Retinal pigment epithelial cell (primary cell): ENCODE measurements at regions not wholly inside any gene's neighbourhood (a gene's known extent, or its start where the extent isn't known, plus 50 kb on each side); places are given as distances from the start of the nearest gene placed in this dataset.

Experiments
- DNase-seq: peaks from one replicate; pipeline ENCODE4 v3.0.0-alpha.2; 2010; ENCODE audit warnings: low read depth
- H3K4me3 ChIP-seq: 2 replicates; pipeline ENCODE4 v1.5.1; 2011; ENCODE audit warnings: mild to moderate bottlenecking, low read length, control low read depth, moderate library complexity
- CTCF ChIP-seq: conservative IDR thresholded peaks from 2 replicates; pipeline ENCODE4 v1.5.1; 2011; ENCODE audit warnings: low read depth, low read length, control low read depth, inconsistent platforms

- no peak for TF ChIP-seq CTCF
Observed at GRCh38 chr18:61949946-61950345, 57.1 kb upstream of the RNF152 start.

GRCh38 chr18:61948846-61949438 lies 56.1 kb upstream of the RNF152 start:
- no peak overlapping the region for H3K4me3 ChIP-seq
- DNase-seq: no peak
- no peak for TF ChIP-seq CTCF

More at GRCh38 chr18:61949946-61950345, 57.1 kb upstream of the RNF152 start:
- H3K4me3 ChIP-seq: no peak overlapping the region
- DNase-seq: no peak

- no peak overlapping the region for H3K4me3 ChIP-seq
- no peak for TF ChIP-seq CTCF
- no peak for DNase-seq
Observed at GRCh38 chr18:61948281-61948741, 55.5 kb upstream of the RNF152 start.

GRCh38 chr18:61946449-61946848 lies 53.6 kb upstream of the RNF152 start:
- TF ChIP-seq CTCF: no peak
- DNase-seq: no peak
- H3K4me3 ChIP-seq: no peak overlapping the region

GRCh38 chr18:61943175-61943964 lies 50.6 kb upstream of the RNF152 start:
- no peak overlapping the region for H3K4me3 ChIP-seq
- TF ChIP-seq CTCF: no peak
- no peak for DNase-seq
